ENCODE measurements at regions not wholly inside any gene's neighbourhood (a gene's known extent, or its start where the extent isn't known, plus 50 kb on each side); places are given as distances from the start of the nearest gene placed in this dataset.
"Not testable (repeated sequence)": the region's sequence is repeated elsewhere in the genome, so short reads cannot be mapped to it uniquely, and the experiment has no call there.

- no peak for DNase-seq
Observed at GRCh38 chr10:44752451-44753441, 158.4 kb upstream of the TMEM72 start.

GRCh38 chr10:44754355-44754754 lies 156.8 kb upstream of the TMEM72 start:
- DNase-seq: not testable (repeated sequence)

- DNase-seq: no peak
Observed at GRCh38 chr10:44755481-44755880, 155.7 kb upstream of the TMEM72 start.

GRCh38 chr10:44756216-44756615 lies 154.9 kb upstream of the TMEM72 start:
- no peak for DNase-seq

GRCh38 chr10:44757551-44758205 lies 153.5 kb upstream of the TMEM72 start:
- DNase-seq: no peak

- DNase-seq: no peak
Observed at GRCh38 chr10:44759122-44759521, 152.0 kb upstream of the TMEM72 start.

- no peak for DNase-seq
Observed at GRCh38 chr10:44760513-44760912, 150.6 kb upstream of the TMEM72 start.

GRCh38 chr10:44761076-44761475 lies 150.1 kb upstream of the TMEM72 start:
- DNase-seq: no peak

GRCh38 chr10:44763331-44763730 lies 147.8 kb upstream of the TMEM72 start:
- no peak for DNase-seq

- no peak for DNase-seq
Observed at GRCh38 chr10:44765299-44765698, 145.8 kb upstream of the TMEM72 start.

- no peak for DNase-seq
Observed at GRCh38 chr10:44766631-44767030, 144.5 kb upstream of the TMEM72 start.

- no peak for DNase-seq
Observed at GRCh38 chr10:44769450-44769849, 141.7 kb upstream of the TMEM72 start.

- DNase-seq: no peak
Observed at GRCh38 chr10:44771233-44771995, 139.7 kb upstream of the TMEM72 start.

- no peak for DNase-seq
Observed at GRCh38 chr10:44773565-44773964, 137.6 kb upstream of the TMEM72 start.

- DNase-seq: no peak
Observed at GRCh38 chr10:44774676-44775401, 136.3 kb upstream of the TMEM72 start.

GRCh38 chr10:44775402-44775741 lies 135.8 kb upstream of the TMEM72 start:
- no peak for DNase-seq

- DNase-seq: no peak
Observed at GRCh38 chr10:44776181-44776580, 135.0 kb upstream of the TMEM72 start.

GRCh38 chr10:44779511-44779910 lies 131.6 kb upstream of the TMEM72 start:
- no peak for DNase-seq

GRCh38 chr10:44780426-44780825 lies 130.7 kb upstream of the TMEM72 start:
- DNase-seq: no peak

GRCh38 chr10:44781131-44781530 lies 130.0 kb upstream of the TMEM72 start:
- DNase-seq: no peak

GRCh38 chr10:44786286-44786850 lies 124.8 kb upstream of the TMEM72 start:
- no peak for DNase-seq

- DNase-seq: no peak
Observed at GRCh38 chr10:44787480-44788075, 123.6 kb upstream of the TMEM72 start.
